ENCODE measurements at regions not wholly inside any gene's neighbourhood (a gene's known extent, or its start where the extent isn't known, plus 50 kb on each side); places are given as distances from the start of the nearest gene placed in this dataset.

DNA sequence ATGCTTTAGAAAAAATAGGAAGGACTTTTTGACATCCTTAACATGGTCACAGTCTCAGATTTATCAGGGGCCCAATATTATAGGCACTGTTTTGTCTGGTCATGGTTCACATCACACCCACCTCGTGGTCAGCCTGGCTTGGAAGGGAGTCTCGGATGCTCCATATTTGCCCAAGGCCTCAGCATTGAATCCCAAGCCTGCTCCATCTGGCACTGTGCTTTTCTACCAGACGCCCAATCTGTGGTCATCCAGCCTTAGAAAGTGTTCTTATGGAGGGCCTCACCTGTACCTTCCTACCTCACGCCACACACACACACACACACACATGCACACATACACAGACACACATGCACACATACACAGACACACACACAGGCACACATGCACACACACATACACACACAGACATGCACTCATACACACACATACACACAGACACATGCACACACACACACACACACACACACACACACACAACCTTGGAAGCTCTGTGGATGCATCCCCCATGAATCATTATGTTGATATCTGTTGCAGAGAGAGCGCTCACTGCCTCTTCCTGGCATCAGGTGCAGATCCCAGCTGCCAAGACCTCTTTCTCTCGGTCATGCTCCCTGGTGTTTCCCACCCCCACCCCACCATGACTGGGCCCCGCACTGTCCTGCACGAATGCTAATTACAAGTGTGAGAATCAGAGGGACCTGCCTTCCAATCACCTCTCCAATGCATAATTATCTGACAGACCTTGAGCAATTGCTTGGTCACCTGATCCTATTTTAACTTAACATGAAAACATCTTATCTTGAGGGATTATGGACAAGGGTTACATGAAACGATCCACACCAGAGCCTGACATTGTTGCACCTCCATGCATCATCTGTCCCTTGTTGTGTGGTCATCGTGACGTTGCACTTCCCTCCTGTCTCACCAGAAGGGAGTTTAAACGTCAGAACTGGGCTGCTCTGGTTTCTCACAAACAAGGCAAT, 122.7 kb upstream of the TMEM72 start:
- DNase-seq = no peak

- DNase-seq = no peak
These were observed 118.9 kb upstream of the TMEM72 start for GRCh38 chr10:44792119-44792775.

GRCh38 chr10:44799966-44800365, 111.2 kb upstream of the TMEM72 start:
- no peak for DNase-seq

GRCh38 chr10:44801383-44802327, 109.5 kb upstream of the TMEM72 start:
- no peak for DNase-seq

GRCh38 chr10:44803862-44804261, 107.3 kb upstream of the TMEM72 start:
- no peak for DNase-seq

GRCh38 chr10:44804661-44805060, 106.5 kb upstream of the TMEM72 start:
- DNase-seq = no peak

DNA sequence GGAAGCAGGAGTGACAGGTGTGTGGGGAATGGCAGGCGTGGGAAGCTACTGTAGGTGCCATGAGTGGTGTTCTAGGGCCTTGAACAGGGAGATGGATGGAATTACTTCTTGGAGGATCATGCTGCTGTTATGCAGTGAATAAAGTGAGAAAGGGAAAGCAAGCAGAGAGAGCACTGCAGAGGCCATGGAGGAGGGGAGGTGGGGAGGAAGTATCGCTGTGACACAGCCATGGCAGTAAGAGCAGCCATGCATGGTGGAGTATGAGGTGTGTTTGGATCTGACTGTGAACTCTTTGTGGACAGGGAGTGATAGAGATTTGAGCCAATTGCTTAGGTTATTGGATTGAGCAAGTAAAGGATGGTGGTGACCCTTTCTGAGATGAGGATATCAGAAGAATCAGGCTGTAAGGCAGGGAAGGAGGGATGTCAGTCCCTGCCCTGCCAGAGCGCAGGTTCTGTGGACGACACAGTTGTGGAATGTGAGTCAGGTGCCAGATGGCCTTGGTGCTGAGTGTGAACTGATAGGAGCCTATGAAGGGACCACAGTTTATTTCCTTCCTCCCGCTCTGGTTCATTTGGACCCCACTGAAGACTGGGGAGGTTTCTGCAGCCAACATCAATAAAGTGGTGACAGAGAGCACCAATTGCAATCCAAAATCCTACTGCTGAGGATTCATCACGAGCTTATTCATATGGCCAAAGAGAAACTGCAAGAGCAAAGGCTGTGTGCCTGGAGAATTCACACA, 105.5 kb upstream of the TMEM72 start:
- no peak for DNase-seq

DNA sequence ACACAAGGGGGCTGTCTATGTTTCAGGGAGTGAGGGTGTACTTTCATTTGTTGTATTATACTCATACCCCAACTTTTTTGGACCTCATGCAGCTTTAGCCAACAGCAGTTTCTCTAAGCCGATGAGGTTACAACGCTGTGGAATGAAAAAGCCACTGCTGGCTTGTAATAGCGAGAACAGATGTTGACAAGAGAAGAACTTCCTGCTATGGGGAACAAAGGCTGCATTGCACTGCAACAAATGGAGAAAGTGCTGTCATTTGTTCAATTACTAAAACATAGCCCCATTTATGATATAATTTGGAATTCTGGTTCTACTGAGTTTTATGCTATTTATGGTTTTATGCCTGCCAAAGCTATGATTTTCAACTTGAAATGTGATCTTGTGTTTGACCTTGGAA, 104.2 kb upstream of the TMEM72 start:
- DNase-seq = no peak

DNA sequence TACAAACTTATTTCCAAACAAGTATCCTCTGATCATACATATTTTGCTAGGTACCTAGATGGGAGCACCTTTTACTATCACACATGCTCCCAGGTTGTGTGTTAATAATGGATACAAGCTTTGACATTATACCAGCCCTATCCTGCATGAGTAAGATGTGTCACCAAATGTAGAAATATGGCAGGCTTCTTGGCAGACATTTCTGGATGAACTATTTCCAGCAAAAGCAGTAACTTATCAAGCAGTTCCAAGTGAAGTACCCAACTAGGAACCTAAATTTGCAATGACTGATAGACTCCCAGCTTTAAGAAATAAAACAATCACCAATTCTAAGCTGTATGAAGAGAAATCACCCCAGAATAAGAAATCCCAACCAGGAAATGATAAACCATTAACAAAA, 103.7 kb upstream of the TMEM72 start:
- no peak for DNase-seq

GRCh38 chr10:44809647-44810046, 101.5 kb upstream of the TMEM72 start:
- no peak for DNase-seq

DNA sequence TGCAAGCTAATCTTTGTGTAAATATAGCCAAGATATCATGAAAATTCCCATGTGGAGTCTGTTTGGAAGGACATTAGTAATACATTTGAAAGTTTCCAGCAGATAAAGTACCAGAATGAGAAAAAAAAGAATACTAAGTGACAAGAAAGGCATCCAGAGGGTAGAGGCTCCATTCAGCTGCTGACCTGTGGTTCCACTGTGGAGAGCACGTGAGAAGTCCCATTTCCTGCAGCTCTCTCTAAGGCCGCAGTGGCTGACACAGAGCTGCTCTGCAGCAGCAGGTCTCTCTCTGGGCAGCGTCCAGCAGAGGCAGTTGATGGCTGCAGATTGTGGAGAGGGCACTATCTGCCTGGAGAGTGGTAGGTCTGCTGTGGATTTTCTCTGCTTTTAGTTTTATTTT, 100.1 kb upstream of the TMEM72 start:
- no peak for DNase-seq

- DNase-seq = no peak
These were observed 97.9 kb upstream of the TMEM72 start for GRCh38 chr10:44813201-44813600.

DNA sequence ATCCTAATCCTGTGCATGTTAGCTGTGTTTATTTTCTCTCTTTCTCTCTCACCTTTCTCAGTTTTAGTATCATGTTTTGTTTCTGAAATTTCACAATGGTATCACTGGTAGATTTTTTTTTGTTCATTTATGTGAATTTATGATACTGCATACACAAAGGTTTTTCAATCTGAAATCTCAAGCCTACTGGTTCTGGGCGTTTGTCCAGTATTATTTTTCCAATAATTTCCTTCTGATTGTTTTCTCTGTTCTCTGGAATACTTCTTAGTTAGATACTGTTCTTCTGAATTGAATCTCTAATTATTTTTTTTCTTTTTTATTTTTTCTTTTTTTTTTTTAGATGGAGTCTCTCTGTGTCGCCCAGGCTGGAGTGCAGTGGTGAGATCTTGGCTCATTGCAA, 96.2 kb upstream of the TMEM72 start:
- DNase-seq = no peak

GRCh38 chr10:44818041-44818649, 93.0 kb upstream of the TMEM72 start:
- no peak for DNase-seq

GRCh38 chr10:44818701-44819127, 92.4 kb upstream of the TMEM72 start:
- DNase-seq = no peak

- DNase-seq = no peak
These were observed 91.0 kb upstream of the TMEM72 start for GRCh38 chr10:44820094-44820493.

DNA sequence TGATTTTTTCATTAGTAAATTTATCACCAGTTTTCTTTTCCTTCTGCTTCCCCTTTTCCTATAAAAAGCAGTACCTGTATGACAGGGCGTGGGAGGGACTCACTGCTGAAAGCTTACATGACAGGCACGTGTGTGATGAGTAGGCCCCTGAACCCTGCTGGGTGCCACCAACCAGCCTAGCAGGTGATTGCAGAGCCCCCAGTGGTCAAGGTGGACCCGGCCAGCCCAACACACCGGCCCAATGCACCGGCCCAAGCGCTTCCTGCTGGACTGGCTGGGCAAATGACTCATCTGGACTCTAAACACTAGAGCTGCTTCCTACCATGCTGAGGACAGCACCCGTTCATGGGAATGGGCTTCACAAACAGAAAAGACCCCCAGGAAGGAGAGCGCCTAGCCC, 89.8 kb upstream of the TMEM72 start:
- peak in 1 of 2 donors; percentile 26 for DNase-seq

- no peak for DNase-seq
These were observed 88.8 kb upstream of the TMEM72 start for GRCh38 chr10:44822349-44822748.

DNA sequence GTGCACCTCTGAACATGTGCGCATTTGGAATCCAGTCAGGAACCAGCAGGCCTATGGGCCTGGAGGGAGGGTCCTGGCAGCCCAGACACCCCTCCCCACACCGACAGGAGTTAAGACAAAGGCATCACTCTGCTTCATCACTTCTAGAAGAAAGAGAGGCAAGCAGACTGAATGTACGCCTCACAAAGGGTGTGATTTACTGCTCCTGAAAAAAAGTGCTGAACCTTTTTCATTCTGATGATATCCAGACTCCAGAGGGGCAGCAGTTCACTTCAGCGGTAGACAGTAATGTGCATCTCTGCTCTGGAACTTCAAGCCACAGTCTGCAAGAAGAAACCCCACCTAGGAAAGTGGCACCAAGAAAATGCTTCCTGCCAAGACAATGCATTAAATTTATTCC, 88.2 kb upstream of the TMEM72 start:
- DNase-seq = no peak

DNA sequence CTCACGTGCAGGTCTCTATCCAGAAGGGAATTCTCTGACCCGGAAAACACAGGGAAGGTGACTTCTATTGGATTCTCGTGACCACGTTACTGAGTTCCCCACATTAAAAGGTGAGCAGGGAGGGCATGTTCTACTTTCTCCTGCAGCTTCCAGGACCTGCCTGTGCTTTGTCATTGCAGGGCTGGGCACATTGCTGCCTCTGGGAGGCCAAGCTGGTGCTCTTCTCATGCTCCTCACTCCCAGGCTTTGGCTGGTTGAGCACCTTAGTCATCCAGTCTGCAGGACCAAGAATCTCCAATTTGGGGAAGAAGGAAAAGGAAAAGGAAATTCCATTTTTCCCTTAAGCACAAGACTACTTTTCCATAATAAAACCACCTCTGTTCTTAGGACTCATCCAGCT, 86.5 kb upstream of the TMEM72 start:
- no peak for DNase-seq

DNA sequence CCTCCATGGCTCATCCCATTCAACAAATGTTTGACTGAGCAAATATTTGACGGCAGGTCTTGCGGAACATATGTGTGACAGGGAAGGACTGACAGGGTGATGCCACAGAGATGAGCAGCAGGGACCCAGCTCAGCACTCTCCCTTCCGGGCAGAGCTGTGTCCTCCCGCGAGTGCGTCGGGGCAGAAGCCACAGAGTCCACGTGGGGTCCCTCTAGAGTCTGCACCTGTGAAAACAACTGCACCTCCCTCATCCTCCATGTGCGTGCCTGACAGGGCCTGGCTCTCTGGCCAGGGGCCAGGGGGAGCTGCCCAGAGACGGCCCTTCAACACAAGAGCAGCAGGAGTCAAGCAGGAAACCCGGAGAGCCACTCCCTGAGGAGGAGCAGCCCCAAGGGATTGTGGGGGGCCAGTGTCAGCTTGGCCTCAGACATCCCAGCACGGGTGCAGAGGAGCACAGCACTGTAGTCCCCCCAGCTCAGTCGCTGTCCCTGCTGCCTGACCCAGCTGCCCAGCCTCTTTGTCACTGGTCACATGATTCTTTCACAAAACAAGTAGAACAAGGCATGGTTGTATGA, 83.6 kb upstream of the TMEM72 start:
- DNase-seq = no peak
